LNCAP (cell line): ENCODE measurements at regions not wholly inside any gene's neighbourhood (a gene's known extent, or its start where the extent isn't known, plus 50 kb on each side); places are given as distances from the start of the nearest gene placed in this dataset.

Experiments
- CTCF ChIP-seq: fragments of 450-650 bp; IDR thresholded peaks from 2 replicates; pipeline ENCODE4 v1.5.1; 2017; ENCODE audit warnings: mild to moderate bottlenecking

DNA sequence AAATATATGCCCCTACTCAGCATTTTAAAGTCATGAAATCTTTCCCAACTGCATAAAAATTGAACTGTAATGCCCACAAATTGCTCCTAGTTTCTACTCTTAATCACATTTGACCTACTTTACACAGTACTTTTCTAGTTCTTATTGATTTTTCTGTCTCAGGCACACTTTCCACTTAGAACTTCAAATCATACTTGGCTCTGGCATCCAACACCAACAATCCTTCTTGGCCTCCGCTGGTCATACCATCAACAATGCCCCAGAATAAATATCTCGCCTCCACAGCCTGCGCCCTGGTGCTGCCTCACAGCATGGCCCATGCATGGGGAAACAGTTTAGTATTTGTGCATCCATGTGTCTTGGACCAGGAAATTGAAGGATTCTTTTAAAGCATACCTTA lies 107.5 kb upstream of the SYT10 start:
- TF ChIP-seq CTCF = no peak

DNA sequence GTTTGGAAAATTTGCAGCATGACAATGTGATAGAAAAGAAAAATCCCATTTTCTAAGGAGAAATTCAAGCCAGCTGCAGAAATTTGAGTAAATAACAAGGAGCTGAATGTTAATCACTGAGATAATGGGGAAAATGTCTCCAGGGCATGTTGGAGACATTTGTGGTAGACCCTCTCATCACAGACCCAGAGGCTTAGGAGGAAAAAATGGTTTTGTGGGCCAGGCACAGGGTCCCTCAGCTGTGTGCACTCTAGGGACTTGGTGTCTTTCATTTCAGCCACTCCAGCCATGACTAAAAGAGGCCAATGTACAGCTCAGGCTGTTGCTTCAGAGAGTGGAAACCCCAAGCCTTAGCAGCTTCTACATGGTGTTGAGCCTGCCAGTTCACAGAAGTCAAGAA lies 111.4 kb upstream of the SYT10 start:
- no peak for TF ChIP-seq CTCF

GRCh38 chr12:33555128-33555527 lies 115.5 kb upstream of the SYT10 start:
- no peak for TF ChIP-seq CTCF

GRCh38 chr12:33560653-33561208 lies 121.1 kb upstream of the SYT10 start:
- no peak for TF ChIP-seq CTCF

GRCh38 chr12:33562401-33562800 lies 122.8 kb upstream of the SYT10 start:
- TF ChIP-seq CTCF = no peak

- TF ChIP-seq CTCF = no peak
These were observed 126.8 kb upstream of the SYT10 start for GRCh38 chr12:33566403-33566802.

DNA sequence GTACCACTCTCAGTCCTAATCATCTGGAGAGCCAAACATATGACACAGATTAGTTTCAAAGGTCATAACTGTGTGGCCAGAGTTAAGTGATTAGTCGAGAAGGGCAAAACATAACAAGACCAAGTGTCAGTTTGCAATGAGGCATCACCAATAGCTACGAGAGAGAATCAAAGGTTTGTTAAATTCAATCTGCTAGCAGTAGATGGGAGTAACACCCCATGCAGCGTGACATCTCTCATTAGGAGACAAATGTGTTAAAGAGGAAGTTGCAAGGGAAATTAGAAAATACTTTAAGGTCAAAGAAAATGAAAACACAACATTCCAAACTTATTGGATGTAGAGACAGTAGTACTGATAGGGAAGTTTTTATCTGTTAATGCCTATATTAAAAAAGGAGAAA lies 135.7 kb upstream of the SYT10 start:
- no peak for TF ChIP-seq CTCF

DNA sequence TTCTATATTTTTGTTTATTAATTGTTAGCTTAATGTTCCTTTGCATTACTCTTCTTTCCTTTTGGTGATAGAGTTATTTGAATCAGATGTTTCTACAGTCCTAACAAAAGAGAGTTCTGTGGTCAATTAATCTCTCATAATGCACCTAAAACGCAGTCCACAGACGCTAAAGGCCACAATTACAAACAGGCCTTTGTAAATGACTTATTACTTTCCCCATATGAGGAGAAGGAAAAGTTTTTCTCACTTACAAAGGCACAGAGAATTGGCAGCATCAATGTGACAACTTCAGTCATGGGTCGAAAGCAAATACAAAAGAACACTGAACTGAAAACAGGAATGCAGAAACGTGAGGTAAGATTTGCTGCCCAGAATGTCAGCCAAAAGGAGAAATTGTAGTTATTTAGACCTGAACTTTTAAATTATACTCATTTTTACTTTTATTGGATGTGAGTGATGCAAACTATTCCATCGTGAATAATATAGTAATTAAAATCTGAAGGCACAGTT lies 142.0 kb upstream of the SYT10 start:
- TF ChIP-seq CTCF = no peak
